ENCODE measurements at regions not wholly inside any gene's neighbourhood (a gene's known extent, or its start where the extent isn't known, plus 50 kb on each side); places are given as distances from the start of the nearest gene placed in this dataset.

DNA sequence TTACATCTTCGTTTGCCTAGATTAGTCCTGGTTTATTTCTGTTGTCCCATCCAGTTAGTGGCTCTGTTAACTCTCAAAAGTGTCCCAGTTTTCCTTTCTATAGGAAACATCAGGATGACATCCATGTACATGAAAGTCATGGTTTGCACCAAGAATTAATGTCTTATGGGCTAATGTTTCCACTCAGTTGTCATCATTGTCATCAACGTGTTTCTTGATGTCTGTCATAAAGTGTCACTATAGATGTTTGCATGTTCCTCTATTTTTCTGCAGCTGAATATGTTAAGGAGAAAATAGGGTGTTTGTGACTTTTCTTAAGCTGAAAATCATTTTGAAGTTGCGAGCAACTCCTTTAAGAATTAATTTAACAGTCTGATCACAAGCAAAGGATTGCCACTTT is 567.0 kb downstream of the TMEM114 start:
- TF ChIP-seq EZH2phosphoT487 (IDR thresholded peaks at IDR 0.05; ENCODE audit: borderline replicate concordance, low read depth, low read length) = no peak
- TF ChIP-seq, protein P1, sequence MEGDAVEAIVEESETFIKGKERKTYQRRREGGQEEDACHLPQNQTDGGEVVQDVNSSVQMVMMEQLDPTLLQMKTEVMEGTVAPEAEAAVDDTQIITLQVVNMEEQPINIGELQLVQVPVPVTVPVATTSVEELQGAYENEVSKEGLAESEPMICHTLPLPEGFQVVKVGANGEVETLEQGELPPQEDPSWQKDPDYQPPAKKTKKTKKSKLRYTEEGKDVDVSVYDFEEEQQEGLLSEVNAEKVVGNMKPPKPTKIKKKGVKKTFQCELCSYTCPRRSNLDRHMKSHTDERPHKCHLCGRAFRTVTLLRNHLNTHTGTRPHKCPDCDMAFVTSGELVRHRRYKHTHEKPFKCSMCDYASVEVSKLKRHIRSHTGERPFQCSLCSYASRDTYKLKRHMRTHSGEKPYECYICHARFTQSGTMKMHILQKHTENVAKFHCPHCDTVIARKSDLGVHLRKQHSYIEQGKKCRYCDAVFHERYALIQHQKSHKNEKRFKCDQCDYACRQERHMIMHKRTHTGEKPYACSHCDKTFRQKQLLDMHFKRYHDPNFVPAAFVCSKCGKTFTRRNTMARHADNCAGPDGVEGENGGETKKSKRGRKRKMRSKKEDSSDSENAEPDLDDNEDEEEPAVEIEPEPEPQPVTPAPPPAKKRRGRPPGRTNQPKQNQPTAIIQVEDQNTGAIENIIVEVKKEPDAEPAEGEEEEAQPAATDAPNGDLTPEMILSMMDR (conservative IDR thresholded peaks at IDR 0.05; ENCODE audit: low read length) = no peak

Data from OCI-LY7 (cell line).